ENCODE measurements at regions not wholly inside any gene's neighbourhood (a gene's known extent, or its start where the extent isn't known, plus 50 kb on each side); places are given as distances from the start of the nearest gene placed in this dataset.

- TF ChIP-seq CTCF (conservative IDR thresholded peaks at IDR 0.05; ENCODE audit: low read depth, low read length) (no peak), EZH2 (IDR thresholded peaks at IDR 0.05; ENCODE audit: borderline replicate concordance, low read depth, low read length, poor library complexity, severe bottlenecking) (no peak)
Observed at GRCh38 chr4:154014407-154015321, 225.8 kb upstream of the SFRP2 start.
